GM23338 (cell line): ENCODE measurements at regions not wholly inside any gene's neighbourhood (a gene's known extent, or its start where the extent isn't known, plus 50 kb on each side); places are given as distances from the start of the nearest gene placed in this dataset.

Experiments
- ATAC-seq: fragments of 200-7000 bp; cut with Tn5 transposase; 3 replicates; pipeline ENCODE4 v1.9.1; 2020
- DNase-seq: peaks from one replicate; pipeline ENCODE4 v3.0.0-alpha.2; 2015; ENCODE audit warnings: low spot score
- H2AFZ ChIP-seq: fragments of 200-600 bp; sonication (generic); 2 replicates; pipeline ENCODE4 v1.8.0; 2016; ENCODE audit warnings: antibody characterized with exemption, mild to moderate bottlenecking, moderate library complexity
- H3F3A ChIP-seq: fragments of 200-600 bp; sonication (generic); replicated peaks from 2 replicates; pipeline ENCODE4 v1.8.0; 2017; ENCODE audit warnings: antibody characterized with exemption, mixed run types, low read depth
- H3K27ac ChIP-seq: fragments of 200-600 bp; sonication (generic); 2 replicates; pipeline ENCODE4 v1.6.1; 2016; ENCODE audit warnings: low read depth
- H3K27me3 ChIP-seq: fragments of 200-600 bp; sonication (generic); 2 replicates; pipeline ENCODE4 v1.8.0; 2016; ENCODE audit warnings: mild to moderate bottlenecking, mixed run types, moderate library complexity; ENCODE audit not compliant: insufficient read depth
- H3K36me3 ChIP-seq: fragments of 200-600 bp; sonication (generic); 2 replicates; pipeline ENCODE4 v1.8.0; 2016; ENCODE audit warnings: mild to moderate bottlenecking; ENCODE audit not compliant: insufficient read depth
- H3K4me1 ChIP-seq: fragments of 200-600 bp; sonication (generic); 2 replicates; pipeline ENCODE4 v1.8.0; 2016; ENCODE audit warnings: mild to moderate bottlenecking, moderate library complexity; ENCODE audit not compliant: insufficient read depth
- H3K4me2 ChIP-seq: fragments of 200-600 bp; sonication (generic); 2 replicates; pipeline ENCODE4 v1.7.1; 2017; ENCODE audit warnings: mixed run types
- H3K4me3 ChIP-seq: fragments of 200-600 bp; sonication (generic); 2 replicates; pipeline ENCODE4 v1.6.1; 2016; ENCODE audit warnings: mixed run types
- H3K79me2 ChIP-seq: fragments of 200-600 bp; sonication (generic); replicated peaks from 2 replicates; pipeline ENCODE4 v1.8.0; 2017; ENCODE audit warnings: mild to moderate bottlenecking; ENCODE audit not compliant: insufficient read depth
- H3K9me2 ChIP-seq: fragments of 200-600 bp; sonication (generic); 2 replicates; pipeline ENCODE4 v1.8.0; 2017; ENCODE audit not compliant: insufficient read depth
- H4K20me1 ChIP-seq: fragments of 200-600 bp; sonication (generic); replicated peaks from 2 replicates; pipeline ENCODE4 v1.8.0; 2017; ENCODE audit warnings: mild to moderate bottlenecking; ENCODE audit not compliant: insufficient read depth
- H3K27ac Mint-ChIP-seq: 2 replicates; pipeline ENCODE4 v1.8.0; 2020; ENCODE audit warnings: inconsistent platforms, mild to moderate bottlenecking, moderate library complexity, mixed read lengths
- H3K27me3 Mint-ChIP-seq: 3 replicates; pipeline ENCODE4 v1.8.0; 2022; ENCODE audit warnings: low read depth, mild to moderate bottlenecking, moderate library complexity, mixed read lengths, inconsistent platforms; ENCODE audit not compliant: insufficient read depth, poor library complexity
- H3K36me3 Mint-ChIP-seq: 3 replicates; pipeline ENCODE4 v1.8.0; 2021; ENCODE audit warnings: low read depth, mild to moderate bottlenecking, inconsistent platforms, moderate library complexity, mixed read lengths
- H3K4me1 Mint-ChIP-seq: 3 replicates; pipeline ENCODE4 v1.8.0; 2020; ENCODE audit warnings: mild to moderate bottlenecking, inconsistent platforms, mixed read lengths
- H3K4me3 Mint-ChIP-seq: 3 replicates; pipeline ENCODE4 v1.8.0; 2021; ENCODE audit warnings: moderate library complexity, mild to moderate bottlenecking, inconsistent platforms, mixed read lengths
- H3K9me3 Mint-ChIP-seq: 3 replicates; pipeline ENCODE4 v1.8.0; 2020; ENCODE audit warnings: moderate library complexity, mild to moderate bottlenecking, inconsistent platforms, mixed read lengths
- CREB1 ChIP-seq: fragments of 250-450 bp; sonication (Bioruptor Pico); IDR thresholded peaks from 2 replicates; pipeline ENCODE4 v1.5.0; 2020; ENCODE audit warnings: low read depth, mild to moderate bottlenecking, moderate library complexity
- CTCF ChIP-seq, 2 experiments: fragments of 200-600 bp in 1 of 2; sonication (generic) in 1 of 2; conservative IDR thresholded peaks; 2 replicates each; pipeline versions ENCODE4 v1.5.1 to v1.6.1; 2016 to 2017; ENCODE audit warnings: antibody characterized with exemption in 2 of 2, low read depth in 2 of 2, mild to moderate bottlenecking in 2 of 2, moderate library complexity in 1 of 2
- ETS1 ChIP-seq: IDR thresholded peaks from 2 replicates; pipeline ENCODE4 v1.6.1; 2016; ENCODE audit warnings: antibody characterized with exemption
- EZH2phosphoT487 ChIP-seq: fragments of 200-600 bp; sonication (generic); IDR thresholded peaks from one replicate; pipeline ENCODE4 v1.8.1; 2018; ENCODE audit warnings: antibody characterized with exemption; ENCODE audit not compliant: unreplicated experiment
- JUNB ChIP-seq: IDR thresholded peaks from one replicate; pipeline ENCODE4 v1.6.1; 2016; ENCODE audit warnings: antibody characterized with exemption; ENCODE audit not compliant: unreplicated experiment
- NANOG ChIP-seq: IDR thresholded peaks from 2 replicates; pipeline ENCODE4 v1.6.1; 2016; ENCODE audit warnings: antibody characterized with exemption, borderline replicate concordance
- REST ChIP-seq: IDR thresholded peaks from one replicate; pipeline ENCODE4 v1.6.1; 2018; ENCODE audit warnings: antibody characterized with exemption; ENCODE audit not compliant: unreplicated experiment
- STAT1 ChIP-seq: IDR thresholded peaks from one replicate; pipeline ENCODE4 v1.6.1; 2016; ENCODE audit warnings: antibody characterized with exemption; ENCODE audit not compliant: unreplicated experiment
- ZNF114 ChIP-seq: fragments of 250-450 bp; sonication (Bioruptor Pico); IDR thresholded peaks from 2 replicates; pipeline ENCODE4 v1.5.0; 2020; ENCODE audit warnings: mild to moderate bottlenecking, moderate library complexity
- ZNF331 ChIP-seq: fragments of 250-450 bp; sonication (Bioruptor Pico); IDR thresholded peaks from 2 replicates; pipeline ENCODE4 v1.5.0; 2020; ENCODE audit warnings: low read depth, mild to moderate bottlenecking, moderate library complexity

GRCh38 chrX:65610040-65610439 lies 57.4 kb upstream of the MSN start:
- no peak overlapping the region for H3K4me2 ChIP-seq
- H3F3A ChIP-seq: no peaks in the 10 kb centered on the region
- no peaks in the 10 kb centered on the region for H3K27me3 ChIP-seq
- Mint-ChIP-seq H3K36me3 (no peaks in the 10 kb centered on the region), H3K9me3 (no peaks in the 10 kb centered on the region), H3K27me3 (no peaks in the 10 kb centered on the region), H3K27ac (no peak overlapping the region), H3K4me3 (no peak overlapping the region), H3K4me1 (no peaks in the 10 kb centered on the region)
- H3K4me3 ChIP-seq: no peak overlapping the region
- no peak for DNase-seq
- no peak for TF ChIP-seq ETS1
- TF ChIP-seq CREB1 (CRISPR knock-in tag): no peak
- TF ChIP-seq EZH2phosphoT487: no peak
- no peak for TF ChIP-seq NANOG
- no peak for TF ChIP-seq CTCF (conservative IDR thresholded peaks at IDR 0.05; ENCODE audit: low read depth in 2 of 2)
- no peak for TF ChIP-seq ZNF331
- no peak for TF ChIP-seq JUNB
- H4K20me1 ChIP-seq: no peaks in the 10 kb centered on the region
- no peaks in the 10 kb centered on the region for H3K9me2 ChIP-seq
- ATAC-seq: no peak
- no peaks in the 10 kb centered on the region for H3K4me1 ChIP-seq
- no peak overlapping the region for H3K27ac ChIP-seq
- H2AFZ ChIP-seq: no peak overlapping the region
- no peaks in the 10 kb centered on the region for H3K36me3 ChIP-seq
- no peaks in the 10 kb centered on the region for H3K79me2 ChIP-seq

- H3K36me3 Mint-ChIP-seq: no peaks in the 10 kb centered on the region
- DNase-seq (no peak), ATAC-seq (no peak)
- Histone ChIP-seq H3F3A (no peaks in the 10 kb centered on the region), H3K4me2 (no peak overlapping the region), H3K4me1 (no peaks in the 10 kb centered on the region), H3K4me3 (no peak overlapping the region), H4K20me1 (no peaks in the 10 kb centered on the region), H3K9me2 (no peaks in the 10 kb centered on the region), H2AFZ (no peak overlapping the region), H3K27ac (no peak overlapping the region), H3K79me2 (no peaks in the 10 kb centered on the region), H3K27me3 (no peaks in the 10 kb centered on the region), H3K36me3 (no peaks in the 10 kb centered on the region)
- no peaks in the 10 kb centered on the region for H3K27me3 Mint-ChIP-seq
- no peaks in the 10 kb centered on the region for H3K9me3 Mint-ChIP-seq
- TF ChIP-seq REST (no peak), NANOG (no peak), CREB1 (CRISPR knock-in tag) (no peak), ZNF114 (CRISPR knock-in tag) (no peak), EZH2phosphoT487 (no peak), STAT1 (no peak)
- no peaks in the 10 kb centered on the region for H3K4me1 Mint-ChIP-seq
- H3K27ac Mint-ChIP-seq: no peak overlapping the region
- H3K4me3 Mint-ChIP-seq: no peak overlapping the region
These were observed 58.2 kb upstream of the MSN start for GRCh38 chrX:65609237-65609636.
